PC-3 (cell line): ENCODE measurements at regions not wholly inside any gene's neighbourhood (a gene's known extent, or its start where the extent isn't known, plus 50 kb on each side); places are given as distances from the start of the nearest gene placed in this dataset.

ENCODE experiments used
- ATAC-seq: fragments of 200-7000 bp; cut with Tn5 transposase; 2 replicates; pipeline ENCODE4 v1.9.1; 2020; ENCODE audit warnings: mild to moderate bottlenecking, moderate library complexity
- BruUV-seq: library from RNA; stranded (reverse); fragments of 400-500 nt; replicated peaks from 2 replicates; lab custom pipeline; 2021; lab: Mats Ljungman, UMichigan
- CTCF ChIA-PET: fragments of 300-600 bp; sonication (Branson Sonifier 250); formaldehyde crosslinking; loops from one replicate; lab custom pipeline; 2022; ENCODE audit warnings: antibody characterized with exemption; lab: Charles Lee
- POLR2A ChIA-PET: fragments of 300-600 bp; sonication (Branson Sonifier 250); formaldehyde crosslinking; loops from one replicate; lab custom pipeline; 2022; ENCODE audit warnings: antibody characterized with exemption; ENCODE audit not compliant: unreplicated experiment; lab: Charles Lee
- DNase-seq: peaks from one replicate; pipeline ENCODE4 v3.0.0-alpha.2; 2015
- H2AFZ ChIP-seq: fragments of 300-600 bp; sonication (generic); 2 replicates; pipeline ENCODE4 v1.6.0; 2016; ENCODE audit warnings: antibody characterized with exemption, low read length
- H3F3A ChIP-seq: fragments of 300-600 bp; sonication (generic); one replicate; pipeline ENCODE4 v1.6.0; 2017; ENCODE audit warnings: antibody characterized with exemption, low read length, control low read depth, mild to moderate bottlenecking; ENCODE audit not compliant: unreplicated experiment
- H3K27ac ChIP-seq: fragments of 300-600 bp; sonication (generic); 2 replicates; pipeline ENCODE4 v1.5.1; 2016; ENCODE audit warnings: mild to moderate bottlenecking, low read length
- H3K27me3 ChIP-seq: fragments of 300-600 bp; sonication (generic); 2 replicates; pipeline ENCODE4 v1.6.1; 2016; ENCODE audit warnings: low read length, mixed read lengths
- H3K36me3 ChIP-seq: fragments of 300-600 bp; sonication (generic); 2 replicates; pipeline ENCODE4 v1.6.1; 2016; ENCODE audit warnings: low read depth, mixed run types, low read length, mixed read lengths
- H3K4me1 ChIP-seq: fragments of 300-600 bp; sonication (generic); 2 replicates; pipeline ENCODE4 v1.5.1; 2016; ENCODE audit warnings: low read length; ENCODE audit not compliant: insufficient read depth
- H3K4me2 ChIP-seq: fragments of 300-600 bp; sonication (generic); 2 replicates; pipeline ENCODE4 v1.6.0; 2016; ENCODE audit warnings: low read length
- H3K4me3 ChIP-seq: fragments of 300-600 bp; sonication (generic); 2 replicates; pipeline ENCODE4 v1.5.1; 2016; ENCODE audit warnings: mild to moderate bottlenecking, low read length, mixed read lengths
- H3K79me2 ChIP-seq: fragments of 300-600 bp; sonication (generic); 2 replicates; pipeline ENCODE4 v1.6.1; 2017; ENCODE audit warnings: low read length, mixed read lengths
- H3K9ac ChIP-seq: fragments of 300-600 bp; sonication (generic); 2 replicates; pipeline ENCODE4 v1.6.0; 2016; ENCODE audit warnings: mild to moderate bottlenecking, low read length
- H3K9me2 ChIP-seq: fragments of 300-600 bp; sonication (generic); replicated peaks from 2 replicates; pipeline ENCODE4 v1.6.1; 2016; ENCODE audit warnings: mixed run types, low read length, mixed read lengths
- H3K9me3 ChIP-seq: fragments of 300-600 bp; sonication (generic); 2 replicates; pipeline ENCODE4 v1.6.1; 2016; ENCODE audit warnings: low read length, mixed read lengths
- H4K20me1 ChIP-seq: fragments of 300-600 bp; sonication (generic); 2 replicates; pipeline ENCODE4 v1.6.1; 2016; ENCODE audit warnings: low read length, mixed read lengths
- CTCF ChIP-seq: fragments of 300-600 bp; sonication (generic); conservative IDR thresholded peaks from 2 replicates; pipeline ENCODE4 v1.5.1; 2017; ENCODE audit warnings: antibody characterized with exemption, low read depth, mild to moderate bottlenecking, low read length
- EZH2 ChIP-seq: fragments of 300-600 bp; sonication (generic); IDR thresholded peaks from one replicate; pipeline ENCODE4 v1.6.1; 2017; ENCODE audit warnings: antibody characterized with exemption, mild to moderate bottlenecking, low read length; ENCODE audit not compliant: unreplicated experiment
- EZH2phosphoT487 ChIP-seq: fragments of 300-600 bp; sonication (generic); IDR thresholded peaks from 2 replicates; pipeline ENCODE4 v1.6.1; 2018; ENCODE audit warnings: mild to moderate bottlenecking, antibody characterized with exemption, low read length, borderline replicate concordance
- intact Hi-C: fragments of 100-400 bp; cut with micrococcal nuclease; formaldehyde crosslinking; loops from 2 replicates; pipeline ENCODE4 v1.9.0; 2023

GRCh38 chr18:43886341-43886740 lies 609.1 kb upstream of the SYT4 start:
- no TSS peak for BruUV-seq
- Histone ChIP-seq H3K4me2 (no peak overlapping the region), H3K9me2 (no peaks in the 10 kb centered on the region), H3K27ac (no peak overlapping the region), H3K27me3 (no peaks in the 10 kb centered on the region), H3K4me1 (no peaks in the 10 kb centered on the region), H3K4me3 (no peak overlapping the region), H2AFZ (no peak overlapping the region), H3K79me2 (no peaks in the 10 kb centered on the region), H4K20me1 (no peaks in the 10 kb centered on the region), H3K9me3 (no peaks in the 10 kb centered on the region), H3K9ac (no peak overlapping the region), H3K36me3 (no peaks in the 10 kb centered on the region), H3F3A (no peaks in the 10 kb centered on the region)
- POLR2A ChIA-PET: no interaction called here
- TF ChIP-seq EZH2phosphoT487: no peak
- no peak for TF ChIP-seq EZH2
- no peak for TF ChIP-seq CTCF
- CTCF ChIA-PET: no interaction called here
- DNase-seq: no peak
- ATAC-seq: no peak
- intact Hi-C loops: no loop called here

- no peak for TF ChIP-seq CTCF
- TF ChIP-seq EZH2: no peak
- no peak for TF ChIP-seq EZH2phosphoT487
- intact Hi-C loops: no loop called here
- no peaks in the 10 kb centered on the region for H3K79me2 ChIP-seq
- H3K4me2 ChIP-seq: no peak overlapping the region
- H3K9me2 ChIP-seq: no peaks in the 10 kb centered on the region
- H3K36me3 ChIP-seq: no peaks in the 10 kb centered on the region
- H3K9me3 ChIP-seq: no peaks in the 10 kb centered on the region
- H3K4me3 ChIP-seq: no peak overlapping the region
- POLR2A ChIA-PET: no interaction called here
- ATAC-seq: no peak
- CTCF ChIA-PET: no interaction called here
- no peaks in the 10 kb centered on the region for H3K27me3 ChIP-seq
- H3K4me1 ChIP-seq: peaks cover 1% of the 10 kb centered on the region
- no peak for DNase-seq
- H2AFZ ChIP-seq: no peak overlapping the region
- no peaks in the 10 kb centered on the region for H4K20me1 ChIP-seq
- H3K27ac ChIP-seq: no peak overlapping the region
- H3F3A ChIP-seq: no peaks in the 10 kb centered on the region
- no TSS peak for BruUV-seq
- H3K9ac ChIP-seq: no peak overlapping the region
Measured at GRCh38 chr18:43887491-43887890, 610.2 kb upstream of the SYT4 start.

GRCh38 chr18:43888598-43888997 lies 611.3 kb upstream of the SYT4 start:
- Histone ChIP-seq H3K27me3 (no peaks in the 10 kb centered on the region), H3K4me3 (no peak overlapping the region), H3K4me2 (no peak overlapping the region), H3K9ac (no peak overlapping the region), H3F3A (no peaks in the 10 kb centered on the region), H3K4me1 (peaks cover 5% of the 10 kb centered on the region), H3K27ac (no peak overlapping the region), H3K9me2 (no peaks in the 10 kb centered on the region), H4K20me1 (no peaks in the 10 kb centered on the region), H3K36me3 (no peaks in the 10 kb centered on the region), H3K9me3 (no peaks in the 10 kb centered on the region), H2AFZ (no peak overlapping the region), H3K79me2 (no peaks in the 10 kb centered on the region)
- ChIA-PET POLR2A (no interaction called here), CTCF (no interaction called here)
- TF ChIP-seq EZH2phosphoT487 (no peak), CTCF (no peak), EZH2 (no peak)
- intact Hi-C loops: no loop called here
- no TSS peak for BruUV-seq
- DNase-seq (no peak), ATAC-seq (no peak)
